ENCODE measurements at regions not wholly inside any gene's neighbourhood (a gene's known extent, or its start where the extent isn't known, plus 50 kb on each side); places are given as distances from the start of the nearest gene placed in this dataset.

DNA sequence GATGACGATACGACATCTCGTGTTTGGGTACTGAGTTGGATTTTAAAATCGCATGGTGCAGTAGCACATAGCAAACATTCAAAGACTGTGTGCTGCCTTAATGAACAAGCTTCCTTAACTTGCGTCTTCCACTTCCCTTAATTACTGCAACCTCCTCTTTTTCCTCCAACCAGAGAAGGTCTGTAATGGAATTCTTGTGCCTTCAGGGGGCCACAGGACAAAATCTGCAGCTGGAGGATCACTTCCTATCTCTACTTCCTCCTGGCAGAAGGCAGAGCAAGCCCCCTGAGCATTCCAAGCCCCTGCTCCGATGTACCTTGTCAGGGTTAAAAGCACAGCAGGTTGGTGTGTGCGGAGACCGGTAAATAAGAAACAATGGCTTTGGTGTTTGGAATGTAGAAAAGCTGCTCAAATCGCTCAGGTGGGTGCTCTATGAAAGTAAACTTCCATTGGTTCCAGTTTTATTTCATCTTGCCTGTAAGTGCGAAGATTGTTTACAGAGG is 151.3 kb upstream of the UQCRFS1 start:
- Histone ChIP-seq H3K4me3 (no peak overlapping the region), H3K4me1 (no peaks in the 10 kb centered on the region), H3K9me3 (no peaks in the 10 kb centered on the region), H3K36me3 (no peaks in the 10 kb centered on the region), H3K27me3 (no peaks in the 10 kb centered on the region), H3K27ac (no peak overlapping the region)
- no peak for TF ChIP-seq POLR2A (IDR thresholded peaks at IDR 0.05)
- TF ChIP-seq, protein P1, sequence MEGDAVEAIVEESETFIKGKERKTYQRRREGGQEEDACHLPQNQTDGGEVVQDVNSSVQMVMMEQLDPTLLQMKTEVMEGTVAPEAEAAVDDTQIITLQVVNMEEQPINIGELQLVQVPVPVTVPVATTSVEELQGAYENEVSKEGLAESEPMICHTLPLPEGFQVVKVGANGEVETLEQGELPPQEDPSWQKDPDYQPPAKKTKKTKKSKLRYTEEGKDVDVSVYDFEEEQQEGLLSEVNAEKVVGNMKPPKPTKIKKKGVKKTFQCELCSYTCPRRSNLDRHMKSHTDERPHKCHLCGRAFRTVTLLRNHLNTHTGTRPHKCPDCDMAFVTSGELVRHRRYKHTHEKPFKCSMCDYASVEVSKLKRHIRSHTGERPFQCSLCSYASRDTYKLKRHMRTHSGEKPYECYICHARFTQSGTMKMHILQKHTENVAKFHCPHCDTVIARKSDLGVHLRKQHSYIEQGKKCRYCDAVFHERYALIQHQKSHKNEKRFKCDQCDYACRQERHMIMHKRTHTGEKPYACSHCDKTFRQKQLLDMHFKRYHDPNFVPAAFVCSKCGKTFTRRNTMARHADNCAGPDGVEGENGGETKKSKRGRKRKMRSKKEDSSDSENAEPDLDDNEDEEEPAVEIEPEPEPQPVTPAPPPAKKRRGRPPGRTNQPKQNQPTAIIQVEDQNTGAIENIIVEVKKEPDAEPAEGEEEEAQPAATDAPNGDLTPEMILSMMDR (IDR thresholded peaks at IDR 0.05): no peak
- intact Hi-C loops (cut with DNase I; ENCODE audit: low total_unique reads): no loop called here
- no peak for DNase-seq

DNA sequence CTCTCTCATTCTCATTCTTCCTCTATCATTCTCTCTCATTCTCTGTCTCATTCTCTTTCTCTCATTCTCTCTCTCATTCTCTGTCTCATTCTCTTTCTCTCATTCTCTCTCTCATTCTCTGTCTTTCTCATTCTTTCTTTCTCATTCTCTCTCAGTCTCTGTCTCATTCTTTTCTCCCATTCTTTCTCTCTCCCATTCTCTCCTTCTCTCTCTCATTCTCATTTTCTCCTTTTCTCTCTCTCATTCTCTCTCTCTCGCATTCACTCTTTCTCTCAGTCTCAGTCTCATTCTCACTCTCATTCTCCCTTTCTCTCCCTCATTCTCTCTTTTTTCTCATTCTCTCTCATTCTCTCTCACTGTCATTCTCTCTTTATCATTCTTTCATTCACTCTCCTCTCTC is 152.0 kb upstream of the UQCRFS1 start:
- TF ChIP-seq POLR2A (IDR thresholded peaks at IDR 0.05): no peak
- TF ChIP-seq, protein P1 (IDR thresholded peaks at IDR 0.05): no peak
- Histone ChIP-seq H3K4me3 (no peak overlapping the region), H3K27ac (no peak overlapping the region), H3K27me3 (no peaks in the 10 kb centered on the region), H3K9me3 (no peaks in the 10 kb centered on the region), H3K36me3 (no peaks in the 10 kb centered on the region), H3K4me1 (no peaks in the 10 kb centered on the region)
- intact Hi-C loops (cut with DNase I; ENCODE audit: low total_unique reads): no loop called here
- no peak for DNase-seq

DNA sequence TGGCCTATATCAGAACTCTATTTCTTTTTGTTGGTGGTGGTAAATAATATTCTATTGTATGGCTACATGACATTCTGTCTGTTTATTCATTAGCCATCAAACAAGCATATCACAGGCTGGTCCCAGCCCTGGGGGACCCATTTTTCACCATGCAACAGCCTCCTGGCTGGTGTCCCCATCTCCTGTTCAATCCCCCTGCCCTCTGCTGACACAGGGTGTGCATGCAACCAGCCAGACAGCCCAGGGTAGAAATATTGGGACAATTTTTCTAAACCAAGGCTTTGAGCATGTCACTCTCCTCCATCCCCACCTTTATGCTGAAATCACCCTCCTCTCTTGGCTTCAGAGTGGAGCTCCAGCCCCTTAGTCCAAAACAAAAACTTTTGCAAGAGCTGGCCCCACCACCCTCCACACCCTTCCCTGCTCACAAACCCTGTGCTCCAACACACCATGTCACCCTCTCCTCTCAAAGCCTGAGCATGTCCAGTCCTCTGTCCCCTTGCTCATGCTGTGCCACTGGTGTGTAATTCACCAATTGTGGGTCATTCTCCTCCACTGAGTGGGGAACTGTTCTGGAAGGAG is 153.0 kb upstream of the UQCRFS1 start:
- TF ChIP-seq POLR2A (IDR thresholded peaks at IDR 0.05): no peak
- TF ChIP-seq, protein P1 (IDR thresholded peaks at IDR 0.05): no peak
- no peak for DNase-seq
- intact Hi-C loops (cut with DNase I; ENCODE audit: low total_unique reads): no loop called here

DNA sequence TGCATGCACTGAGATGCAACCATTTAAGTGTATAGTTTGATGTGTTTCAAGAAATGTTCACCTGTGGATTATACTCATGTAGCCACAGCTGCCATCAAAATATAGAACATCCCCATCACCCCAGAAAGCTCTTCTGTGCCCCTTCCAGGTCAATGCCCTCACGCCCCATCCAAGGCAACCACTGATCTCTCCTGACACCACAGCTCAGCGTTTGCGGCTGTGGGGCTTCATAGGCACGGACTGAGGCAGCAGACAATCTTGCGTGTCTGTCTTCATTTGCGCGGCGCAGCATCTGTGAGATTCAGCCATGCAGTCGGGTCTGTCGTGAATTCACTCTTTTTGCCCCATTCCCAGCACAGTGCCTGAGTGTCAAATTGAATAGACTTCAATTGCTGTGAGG is 153.8 kb upstream of the UQCRFS1 start:
- no peaks in the 10 kb centered on the region for H3K36me3 ChIP-seq
- no peaks in the 10 kb centered on the region for H3K4me1 ChIP-seq
- H3K4me3 ChIP-seq: no peak overlapping the region
- no peak overlapping the region for H3K27ac ChIP-seq
- no peaks in the 10 kb centered on the region for H3K9me3 ChIP-seq
- H3K27me3 ChIP-seq: no peaks in the 10 kb centered on the region
- DNase-seq: no peak
- intact Hi-C loops (cut with DNase I; ENCODE audit: low total_unique reads): no loop called here
- no peak for TF ChIP-seq POLR2A (IDR thresholded peaks at IDR 0.05)
- TF ChIP-seq, protein P1 (IDR thresholded peaks at IDR 0.05): no peak

More for the DNA sequence above, 153.0 kb upstream of the UQCRFS1 start:
- H3K4me1 ChIP-seq: no peaks in the 10 kb centered on the region
- H3K27me3 ChIP-seq: no peaks in the 10 kb centered on the region
- no peaks in the 10 kb centered on the region for H3K36me3 ChIP-seq
- H3K4me3 ChIP-seq: no peak overlapping the region
- no peaks in the 10 kb centered on the region for H3K9me3 ChIP-seq
- no peak overlapping the region for H3K27ac ChIP-seq

DNA sequence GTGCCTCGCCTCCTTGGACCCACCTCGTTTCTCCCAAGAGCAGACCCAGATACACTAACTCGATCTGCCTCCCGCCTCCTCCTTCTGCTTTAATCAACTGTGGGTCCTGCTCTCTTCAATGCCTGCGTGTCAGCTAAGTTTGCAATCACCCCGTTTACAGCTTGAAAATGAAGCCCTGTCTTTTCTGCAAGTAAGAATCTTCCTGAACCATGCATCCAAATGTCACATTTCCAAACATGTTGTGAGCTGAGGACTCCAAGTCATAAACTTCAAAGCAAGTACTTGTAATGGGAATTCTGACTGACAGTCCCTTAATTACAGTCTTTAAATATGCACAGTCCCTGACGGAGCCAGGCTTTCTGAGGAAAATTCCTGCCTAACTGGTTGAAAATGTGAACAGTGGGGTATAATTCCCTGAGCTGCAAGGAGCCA is 154.9 kb upstream of the UQCRFS1 start:
- Histone ChIP-seq H3K27ac (no peak overlapping the region), H3K36me3 (no peaks in the 10 kb centered on the region), H3K27me3 (no peaks in the 10 kb centered on the region), H3K4me1 (no peaks in the 10 kb centered on the region), H3K9me3 (no peaks in the 10 kb centered on the region), H3K4me3 (no peak overlapping the region)
- TF ChIP-seq POLR2A (IDR thresholded peaks at IDR 0.05): no peak
- TF ChIP-seq, protein P1 (IDR thresholded peaks at IDR 0.05): no peak
- DNase-seq: no peak
- intact Hi-C loops (cut with DNase I; ENCODE audit: low total_unique reads): no loop called here
